ENCODE measurements at regions not wholly inside any gene's neighbourhood (a gene's known extent, or its start where the extent isn't known, plus 50 kb on each side); places are given as distances from the start of the nearest gene placed in this dataset.

DNA sequence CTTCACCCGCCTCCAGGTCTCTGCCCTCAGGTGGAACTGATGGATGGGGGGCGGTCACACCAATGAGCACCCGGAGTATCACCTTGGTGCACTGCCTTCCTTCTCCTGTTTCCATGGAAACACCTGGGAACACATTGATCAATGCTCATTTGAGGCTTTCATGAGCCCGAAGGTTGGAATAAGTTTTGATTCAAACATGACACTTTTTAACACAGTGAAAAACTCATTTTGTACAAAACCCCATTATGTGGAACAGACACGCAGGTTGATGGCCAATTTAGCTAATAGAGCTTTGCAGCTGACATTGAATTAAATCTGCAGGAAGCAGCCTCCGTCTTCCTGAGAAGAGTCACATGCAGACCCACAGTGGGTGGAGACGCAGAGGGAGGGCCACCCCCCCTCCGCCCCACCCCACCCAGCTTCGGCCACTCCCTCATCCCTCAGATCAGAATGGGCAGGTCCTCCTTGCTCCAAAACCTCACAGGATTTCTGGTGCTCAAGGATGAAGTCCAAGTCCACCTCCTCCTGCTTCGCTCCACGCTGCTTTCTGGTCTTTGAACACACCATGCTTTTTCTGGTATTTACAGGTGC lies 96.0 kb upstream of the MYCN start:
- peaks cover 0 to 31% (median 4%) of the 10 kb centered on the region in 3 donors for H3K4me1 ChIP-seq
- H3K27ac ChIP-seq, result no peak overlapping the region
- DNase-seq, result no peak
- no peaks in the 10 kb centered on the region for H3K27me3 ChIP-seq
- TF ChIP-seq, protein P1, sequence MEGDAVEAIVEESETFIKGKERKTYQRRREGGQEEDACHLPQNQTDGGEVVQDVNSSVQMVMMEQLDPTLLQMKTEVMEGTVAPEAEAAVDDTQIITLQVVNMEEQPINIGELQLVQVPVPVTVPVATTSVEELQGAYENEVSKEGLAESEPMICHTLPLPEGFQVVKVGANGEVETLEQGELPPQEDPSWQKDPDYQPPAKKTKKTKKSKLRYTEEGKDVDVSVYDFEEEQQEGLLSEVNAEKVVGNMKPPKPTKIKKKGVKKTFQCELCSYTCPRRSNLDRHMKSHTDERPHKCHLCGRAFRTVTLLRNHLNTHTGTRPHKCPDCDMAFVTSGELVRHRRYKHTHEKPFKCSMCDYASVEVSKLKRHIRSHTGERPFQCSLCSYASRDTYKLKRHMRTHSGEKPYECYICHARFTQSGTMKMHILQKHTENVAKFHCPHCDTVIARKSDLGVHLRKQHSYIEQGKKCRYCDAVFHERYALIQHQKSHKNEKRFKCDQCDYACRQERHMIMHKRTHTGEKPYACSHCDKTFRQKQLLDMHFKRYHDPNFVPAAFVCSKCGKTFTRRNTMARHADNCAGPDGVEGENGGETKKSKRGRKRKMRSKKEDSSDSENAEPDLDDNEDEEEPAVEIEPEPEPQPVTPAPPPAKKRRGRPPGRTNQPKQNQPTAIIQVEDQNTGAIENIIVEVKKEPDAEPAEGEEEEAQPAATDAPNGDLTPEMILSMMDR (IDR thresholded peaks at IDR 0.05), result no peak
- no peak overlapping the region for H3K4me3 ChIP-seq
- intact Hi-C loops (cut with DNase I), result no loop called here
- WGBS, 2 donors, result 56 to 86% methylated on average over 7 to 9 of the region's 11 CpGs
- no peaks in the 10 kb centered on the region for H3K36me3 ChIP-seq
- no peaks in the 10 kb centered on the region for H3K9me3 ChIP-seq

DNA sequence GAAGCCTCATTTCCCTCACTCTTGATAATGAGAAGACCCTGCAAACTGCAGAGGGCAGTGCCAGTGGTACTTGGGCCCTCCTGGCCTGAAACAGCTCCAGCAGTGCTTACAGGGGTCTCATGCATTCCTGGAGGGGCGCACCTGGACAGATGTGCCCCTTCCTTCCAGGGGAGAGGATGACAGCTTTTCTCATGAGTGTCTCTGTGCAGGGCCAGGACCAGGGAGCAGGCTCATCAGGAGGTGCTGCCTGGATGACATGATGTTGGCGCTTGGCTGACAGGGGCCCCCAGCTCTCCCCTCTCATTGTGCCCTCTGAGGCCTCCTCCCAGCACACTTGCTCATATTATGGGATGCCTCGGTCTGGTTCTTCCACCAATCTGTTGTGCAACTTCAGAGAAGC lies 95.1 kb upstream of the MYCN start:
- DNase-seq, result no peak
- Histone ChIP-seq H3K9me3 (no peaks in the 10 kb centered on the region), H3K27me3 (no peaks in the 10 kb centered on the region), H3K4me3 (no peak overlapping the region), H3K27ac (no peak overlapping the region), H3K36me3 (no peaks in the 10 kb centered on the region), H3K4me1 (peaks cover 0 to 24% (median 1%) of the 10 kb centered on the region in 3 donors)
- TF ChIP-seq, protein P1 (IDR thresholded peaks at IDR 0.05), result no peak
- no peak for TF ChIP-seq POLR2A (IDR thresholded peaks at IDR 0.05)
- 80 to 93% methylated on average over 2 to 3 of the region's 3 CpGs for WGBS, 2 donors
- intact Hi-C loops (cut with DNase I), result no loop called here

DNA sequence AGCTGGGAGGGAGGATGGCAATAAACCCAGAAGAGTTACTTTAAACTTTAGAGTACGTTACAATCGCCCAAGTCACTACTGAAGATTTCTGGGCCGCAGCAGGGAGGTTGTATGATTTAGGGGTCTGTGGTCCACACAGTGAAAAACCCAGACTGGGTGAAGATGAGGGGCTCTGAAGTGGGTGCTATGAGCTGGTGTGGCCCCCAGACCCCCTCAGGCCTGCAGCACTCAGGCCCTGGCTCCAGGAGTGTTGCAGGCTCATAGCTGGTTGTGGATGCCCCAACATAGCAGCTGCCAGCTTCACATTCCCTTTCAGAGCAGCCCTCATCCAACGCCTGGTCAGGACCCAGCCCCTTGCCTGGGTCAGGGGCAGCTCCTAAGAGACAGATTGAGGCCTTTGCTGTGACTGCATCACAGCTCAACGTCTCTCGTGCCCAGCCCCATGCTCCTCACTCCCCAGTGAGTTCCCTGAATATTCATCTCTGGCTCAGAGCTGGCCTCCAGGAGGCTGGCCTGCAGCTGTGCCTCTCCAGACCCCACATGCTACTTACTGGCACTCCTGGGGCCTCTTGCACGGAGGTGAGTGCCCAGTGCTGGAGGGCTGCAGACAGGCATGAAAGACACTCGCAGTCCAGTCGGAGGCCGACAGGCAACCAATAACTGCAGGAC lies 94.5 kb upstream of the MYCN start:
- Histone ChIP-seq H3K27me3 (no peaks in the 10 kb centered on the region), H3K4me3 (no peak overlapping the region), H3K4me1 (peaks cover 0 to 18% (median 0%) of the 10 kb centered on the region in 3 donors), H3K27ac (no peak overlapping the region), H3K36me3 (no peaks in the 10 kb centered on the region), H3K9me3 (no peaks in the 10 kb centered on the region)
- intact Hi-C loops (cut with DNase I), result no loop called here
- TF ChIP-seq POLR2A (IDR thresholded peaks at IDR 0.05), result no peak
- DNase-seq, result no peak
- WGBS, 2 donors, result 74 to 93% methylated on average over 5 of the region's 10 CpGs

DNA sequence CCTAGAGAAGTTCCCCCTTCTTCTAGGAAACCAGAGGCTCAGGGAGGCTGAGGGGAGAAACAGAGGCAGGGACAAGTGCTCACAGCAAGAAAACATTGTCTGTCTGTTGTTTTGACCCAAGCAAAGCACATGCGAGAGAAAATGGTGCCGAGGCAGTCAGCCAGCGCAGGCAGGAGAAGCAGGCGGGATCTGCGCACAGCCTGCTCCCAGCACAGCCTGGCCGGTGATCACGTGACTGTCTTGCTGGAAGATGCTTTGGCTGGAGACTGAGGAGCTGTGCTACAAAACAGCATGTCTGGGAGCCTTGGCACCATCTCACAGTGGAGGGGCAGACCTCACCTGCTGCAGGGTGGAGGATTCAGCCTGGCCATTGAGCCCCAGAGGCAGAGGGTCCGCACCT lies 93.7 kb upstream of the MYCN start:
- no peaks in the 10 kb centered on the region for H3K36me3 ChIP-seq
- H3K27me3 ChIP-seq, result no peaks in the 10 kb centered on the region
- WGBS, 2 donors, result 96% methylated on average over 7 of the region's 8 CpGs; no CpG with 5 or more reads in 1 of the 2 donors
- no peak overlapping the region for H3K27ac ChIP-seq
- TF ChIP-seq, protein P1 (IDR thresholded peaks at IDR 0.05), result no peak
- no peak for TF ChIP-seq POLR2A (IDR thresholded peaks at IDR 0.05)
- no peak for DNase-seq
- peaks cover 0 to 16% (median 0%) of the 10 kb centered on the region in 3 donors for H3K4me1 ChIP-seq
- no peaks in the 10 kb centered on the region for H3K9me3 ChIP-seq
- H3K4me3 ChIP-seq, result no peak overlapping the region
- intact Hi-C loops (cut with DNase I), result no loop called here

DNA sequence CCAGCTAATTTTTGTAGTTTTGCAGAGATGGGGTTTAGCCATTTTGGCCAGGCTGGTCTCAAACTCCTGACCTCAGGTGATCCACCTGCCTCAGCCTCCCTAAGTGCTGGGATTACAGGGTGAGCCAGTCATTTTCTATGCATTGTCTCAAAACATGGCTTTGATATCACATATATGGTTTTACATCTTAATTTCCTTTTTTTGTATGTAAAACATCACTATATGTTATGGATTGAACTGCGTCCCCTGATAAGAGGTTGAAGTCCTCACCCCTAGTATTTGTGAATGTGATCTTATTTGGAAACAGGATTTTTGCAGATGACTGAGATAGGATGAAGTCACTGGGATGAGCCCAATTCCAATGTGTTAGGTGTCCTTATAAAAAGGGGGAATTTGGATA lies 89.8 kb upstream of the MYCN start:
- Histone ChIP-seq H3K27ac (no peak overlapping the region), H3K4me1 (no peaks in the 10 kb centered on the region), H3K4me3 (no peak overlapping the region), H3K36me3 (no peaks in the 10 kb centered on the region), H3K27me3 (no peaks in the 10 kb centered on the region), H3K9me3 (no peaks in the 10 kb centered on the region)
- 91 to 100% methylated on average over 1 of the region's 1 CpG for WGBS, 2 donors
- DNase-seq, result no peak
- intact Hi-C loops (cut with DNase I), result no loop called here
- TF ChIP-seq, protein P1 (IDR thresholded peaks at IDR 0.05), result no peak
- TF ChIP-seq POLR2A (IDR thresholded peaks at IDR 0.05), result no peak
